GM19438 (cell line): ENCODE measurements at regions not wholly inside any gene's neighbourhood (a gene's known extent, or its start where the extent isn't known, plus 50 kb on each side); places are given as distances from the start of the nearest gene placed in this dataset.
"Not testable (repeated sequence)": the region's sequence is repeated elsewhere in the genome, so short reads cannot be mapped to it uniquely, and the experiment has no call there.

Source experiments
- ATAC-seq: cut with Tn5 transposase; IDR thresholded peaks from one replicate; pipeline ENCODE4 v1.9.1; 2021; ENCODE audit warnings: low read depth; ENCODE audit not compliant: unreplicated experiment

GRCh38 chr16:32861476-32862201 is 185.7 kb upstream of the TP53TG3 start:
- ATAC-seq, result not testable (repeated sequence)

GRCh38 chr16:32847379-32847778 is 171.4 kb upstream of the TP53TG3 start:
- not testable (repeated sequence) for ATAC-seq

DNA sequence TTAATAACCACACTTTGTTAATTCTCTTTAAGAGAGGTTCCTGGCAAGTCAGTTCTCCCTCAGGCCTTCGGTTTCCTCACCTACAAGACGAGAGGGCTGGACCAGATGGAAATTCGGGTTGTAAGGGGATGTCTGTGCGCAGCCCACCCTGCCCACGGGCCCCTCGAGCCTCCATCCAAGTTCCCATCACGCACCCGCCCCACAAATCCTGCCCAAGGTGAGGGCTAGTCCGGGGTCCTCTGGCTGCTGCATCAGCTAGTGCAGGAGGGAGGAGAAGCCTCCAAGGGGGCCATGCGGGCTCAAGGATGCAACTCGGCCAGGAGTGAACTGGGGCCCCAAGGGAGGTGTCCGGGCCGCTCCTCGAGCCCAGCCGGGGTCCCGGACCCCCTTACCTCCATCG is 169.6 kb upstream of the TP53TG3 start:
- not testable (repeated sequence) for ATAC-seq

GRCh38 chr16:32842844-32843243 is 166.9 kb upstream of the TP53TG3 start:
- ATAC-seq, result not testable (repeated sequence)

GRCh38 chr16:32807280-32807679 is 131.3 kb upstream of the TP53TG3 start:
- ATAC-seq, result not testable (repeated sequence)

- not testable (repeated sequence) for ATAC-seq
Observed at GRCh38 chr16:32805639-32806038, 129.7 kb upstream of the TP53TG3 start.
